ENCODE measurements at regions not wholly inside any gene's neighbourhood (a gene's known extent, or its start where the extent isn't known, plus 50 kb on each side); places are given as distances from the start of the nearest gene placed in this dataset.

DNA sequence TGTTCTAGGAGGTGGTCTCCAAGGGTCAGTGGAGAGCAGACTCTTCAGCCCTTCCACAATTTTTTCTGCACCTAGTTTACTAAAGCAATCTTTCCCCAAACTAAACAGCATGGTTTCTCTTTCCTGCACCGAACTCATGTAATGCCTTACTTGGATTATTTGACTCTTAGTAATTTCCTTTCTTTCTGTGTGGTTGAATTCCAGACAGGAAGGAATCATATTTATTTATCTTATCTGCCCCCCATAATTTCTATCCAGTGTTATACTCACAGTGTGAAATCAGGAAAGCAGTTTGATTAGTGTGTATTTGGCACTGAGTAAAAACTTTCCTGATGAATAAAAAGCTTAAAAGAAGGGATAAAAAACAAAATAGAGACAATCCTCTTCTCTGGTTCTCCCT, 140.3 kb upstream of the STMND1 start:
- no peaks in the 10 kb centered on the region; a peak in 2 of 4 replicates for H3K27me3 ChIP-seq (replicated peaks in 1 of 2; ENCODE audit: control insufficient read depth in 2 of 2, insufficient read depth in 2 of 2, low read length in 1 of 2)
- no peaks in the 10 kb centered on the region for H3K79me2 ChIP-seq (ENCODE audit: control insufficient read depth, insufficient read depth, low read length)
- H3K27ac ChIP-seq (ENCODE audit: control insufficient read depth, insufficient read depth), result no peak overlapping the region
- no peaks in the 10 kb centered on the region for H3K4me1 ChIP-seq (ENCODE audit: control insufficient read depth, insufficient read depth, low read length)
- ATAC-seq, result no peak
- SMC1A ChIA-PET (ENCODE audit: uncharacterized antibody, unreplicated experiment), result no interaction called here
- no peaks in the 10 kb centered on the region for H4K20me1 ChIP-seq (ENCODE audit: control insufficient read depth, insufficient read depth)
- no peak overlapping the region for H3K9ac ChIP-seq (ENCODE audit: control insufficient read depth, insufficient read depth, low read length)
- no peak for DNase-seq (ENCODE audit: low read depth, low spot score)
- in situ Hi-C loops (cut with MboI), result loop anchor here (5.0 to 10.0 kb wide), 3 partner anchors 187 to 629 kb away; no protein-coding TSS in a partner anchor
- no peak for FAIRE-seq
- intact Hi-C loops (cut with micrococcal nuclease; ENCODE audit: unreplicated experiment), result loop anchor here (5.0 to 10.0 kb wide), 3 partner anchors 467 to 677 kb away; no protein-coding TSS in a partner anchor
- no peaks in the 10 kb centered on the region for H3K9me3 ChIP-seq (replicated peaks; ENCODE audit: control insufficient read depth, insufficient read depth, low read length)
- 67% methylated on average over 1 of the region's 1 CpG for WGBS (ENCODE audit: insufficient coverage, insufficient replicate concordance, low lambda C conversion rate, missing lambda C conversion rate)
- no peak overlapping the region for H3K4me2 ChIP-seq (ENCODE audit: control insufficient read depth, insufficient read depth)
- H3K4me3 ChIP-seq, result no peak overlapping the region
- CTCF ChIA-PET, result interaction anchor here (0.6 to 7.5 kb wide), 5 partner anchors 178 to 1820 kb away, joined by 3 to 95 read pairs (median 4); partner anchors contain the start of gene ATXN1
- RAD21 ChIA-PET (ENCODE audit: unreplicated experiment), result interaction anchor here (1.0 to 1.8 kb wide), 3 partner anchors 193 to 222 kb away, joined by 3 to 5 read pairs (median 4); no protein-coding TSS in a partner anchor
- no peak for TF ChIP-seq YBX1 (IDR thresholded peaks at IDR 0.05)
- TF ChIP-seq, protein P1, sequence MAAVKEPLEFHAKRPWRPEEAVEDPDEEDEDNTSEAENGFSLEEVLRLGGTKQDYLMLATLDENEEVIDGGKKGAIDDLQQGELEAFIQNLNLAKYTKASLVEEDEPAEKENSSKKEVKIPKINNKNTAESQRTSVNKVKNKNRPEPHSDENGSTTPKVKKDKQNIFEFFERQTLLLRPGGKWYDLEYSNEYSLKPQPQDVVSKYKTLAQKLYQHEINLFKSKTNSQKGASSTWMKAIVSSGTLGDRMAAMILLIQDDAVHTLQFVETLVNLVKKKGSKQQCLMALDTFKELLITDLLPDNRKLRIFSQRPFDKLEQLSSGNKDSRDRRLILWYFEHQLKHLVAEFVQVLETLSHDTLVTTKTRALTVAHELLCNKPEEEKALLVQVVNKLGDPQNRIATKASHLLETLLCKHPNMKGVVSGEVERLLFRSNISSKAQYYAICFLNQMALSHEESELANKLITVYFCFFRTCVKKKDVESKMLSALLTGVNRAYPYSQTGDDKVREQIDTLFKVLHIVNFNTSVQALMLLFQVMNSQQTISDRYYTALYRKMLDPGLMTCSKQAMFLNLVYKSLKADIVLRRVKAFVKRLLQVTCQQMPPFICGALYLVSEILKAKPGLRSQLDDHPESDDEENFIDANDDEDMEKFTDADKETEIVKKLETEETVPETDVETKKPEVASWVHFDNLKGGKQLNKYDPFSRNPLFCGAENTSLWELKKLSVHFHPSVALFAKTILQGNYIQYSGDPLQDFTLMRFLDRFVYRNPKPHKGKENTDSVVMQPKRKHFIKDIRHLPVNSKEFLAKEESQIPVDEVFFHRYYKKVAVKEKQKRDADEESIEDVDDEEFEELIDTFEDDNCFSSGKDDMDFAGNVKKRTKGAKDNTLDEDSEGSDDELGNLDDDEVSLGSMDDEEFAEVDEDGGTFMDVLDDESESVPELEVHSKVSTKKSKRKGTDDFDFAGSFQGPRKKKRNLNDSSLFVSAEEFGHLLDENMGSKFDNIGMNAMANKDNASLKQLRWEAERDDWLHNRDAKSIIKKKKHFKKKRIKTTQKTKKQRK (IDR thresholded peaks at IDR 0.05; ENCODE audit: low read depth, low read length), result no peak
- TF ChIP-seq BCL11A (IDR thresholded peaks at IDR 0.05; ENCODE audit: low read depth, low read length), result no peak
- TF ChIP-seq PAX5 (IDR thresholded peaks at IDR 0.05; ENCODE audit: borderline replicate concordance, low read depth, low read length), result no peak
- no peaks in the 10 kb centered on the region for H3K36me3 ChIP-seq (ENCODE audit: control insufficient read depth in 2 of 2, insufficient read depth in 2 of 2, low read length in 1 of 2)
- H2AFZ ChIP-seq (ENCODE audit: control insufficient read depth, low read depth, low read length), result no peak overlapping the region
- POLR2A ChIA-PET, result no interaction called here
- no TSS peak for BruUV-seq (replicated peaks)
